GM12878 (cell line): ENCODE measurements at regions not wholly inside any gene's neighbourhood (a gene's known extent, or its start where the extent isn't known, plus 50 kb on each side); places are given as distances from the start of the nearest gene placed in this dataset.

Experiments used
- ATAC-seq: fragments of 200-7000 bp; cut with Tn5 transposase; 3 replicates; pipeline ENCODE4 v1.9.1; 2020; ENCODE audit warnings: mild to moderate bottlenecking, moderate library complexity
- BruUV-seq: library from RNA; stranded (reverse); fragments of 400-500 nt; replicated peaks from 2 replicates; lab custom pipeline; 2021; lab: Mats Ljungman, UMichigan
- CTCF ChIA-PET: fragments of 300-600 bp; sonication (Branson Sonifier 250); formaldehyde crosslinking; extraction: SDS; loops from one replicate; lab custom pipeline; 2021; ENCODE audit warnings: inconsistent platforms; lab: Yijun Ruan, JAX
- POLR2A ChIA-PET: fragments of 350-600 bp; formaldehyde crosslinking; extraction: SDS; loops from one replicate; lab custom pipeline; 2021; ENCODE audit warnings: inconsistent platforms; lab: Charles Lee
- RAD21 ChIA-PET: fragments of 300-600 bp; sonication (Branson Sonifier 250); formaldehyde crosslinking; loops from one replicate; lab custom pipeline; 2023; ENCODE audit warnings: antibody characterized with exemption; ENCODE audit not compliant: unreplicated experiment; lab: Charles Lee
- SMC1A ChIA-PET: fragments of 300-600 bp; sonication (Branson Sonifier 250); formaldehyde crosslinking; loops from one replicate; lab custom pipeline; 2023; ENCODE audit not compliant: unreplicated experiment, uncharacterized antibody; lab: Charles Lee
- DNase-seq: peaks from one replicate; pipeline ENCODE4 v3.0.0-alpha.2; 2011; ENCODE audit warnings: low read depth, low spot score
- FAIRE-seq: peaks from 3 replicates; lab custom pipeline; 2011; peaks lifted over from hg19 to GRCh38; lab: Jason Lieb, UNC
- H2AFZ ChIP-seq: 2 replicates; pipeline ENCODE4 v1.6.0; 2011; ENCODE audit warnings: low read depth, low read length, control low read depth; ENCODE audit not compliant: control insufficient read depth
- H3K27ac ChIP-seq: 2 replicates; pipeline ENCODE4 v1.5.1; 2011; ENCODE audit warnings: control low read depth; ENCODE audit not compliant: control insufficient read depth, insufficient read depth
- H3K27me3 ChIP-seq, 2 experiments: replicated peaks in 1 of 2; 2 replicates each; pipeline versions ENCODE4 v1.6.0 to v1.6.1; 2011; ENCODE audit warnings: low read length in 1 of 2; ENCODE audit not compliant: control insufficient read depth in 2 of 2, insufficient read depth in 2 of 2
- H3K36me3 ChIP-seq, 2 experiments: 2 replicates each; pipeline ENCODE4 v1.5.1; 2011; ENCODE audit warnings: low read length in 1 of 2; ENCODE audit not compliant: control insufficient read depth in 2 of 2, insufficient read depth in 2 of 2
- H3K4me1 ChIP-seq: 2 replicates; pipeline ENCODE4 v1.6.1; 2011; ENCODE audit warnings: mild to moderate bottlenecking, low read length, moderate library complexity, mixed read lengths; ENCODE audit not compliant: control insufficient read depth, insufficient read depth
- H3K4me2 ChIP-seq: 2 replicates; pipeline ENCODE4 v1.6.0; 2011; ENCODE audit warnings: control low read depth; ENCODE audit not compliant: control insufficient read depth, insufficient read depth
- H3K4me3 ChIP-seq: fragments of 200-600 bp; sonication (generic); 2 replicates; pipeline ENCODE4 v1.5.1; 2016
- H3K79me2 ChIP-seq: 2 replicates; pipeline ENCODE4 v1.6.0; 2011; ENCODE audit warnings: low read length; ENCODE audit not compliant: control insufficient read depth, insufficient read depth
- H3K9ac ChIP-seq: 2 replicates; pipeline ENCODE4 v1.8.0; 2011; ENCODE audit warnings: low read length, control low read depth, mixed read lengths; ENCODE audit not compliant: control insufficient read depth, insufficient read depth
- H3K9me3 ChIP-seq: replicated peaks from 3 replicates; pipeline ENCODE4 v1.5.1; 2011; ENCODE audit warnings: mild to moderate bottlenecking, low read length; ENCODE audit not compliant: control insufficient read depth, insufficient read depth
- H4K20me1 ChIP-seq: 2 replicates; pipeline ENCODE4 v1.6.0; 2011; ENCODE audit not compliant: control insufficient read depth, insufficient read depth
- ATF2 ChIP-seq: IDR thresholded peaks from 2 replicates; pipeline ENCODE4 v1.6.1; 2012; ENCODE audit warnings: low read length, inconsistent platforms
- BRCA1 ChIP-seq: IDR thresholded peaks from 2 replicates; pipeline ENCODE4 v1.6.1; 2011; ENCODE audit warnings: low read depth, low read length, improper control_type of control experiment
- EP300 ChIP-seq, 2 experiments: fragments of 150-350 bp in 1 of 2; IDR thresholded peaks; 2 replicates each; pipeline ENCODE4 v1.6.1; 2011 to 2012; ENCODE audit warnings: low read depth in 2 of 2, low read length in 2 of 2, borderline replicate concordance in 1 of 2, improper control_type of control experiment in 1 of 2, inconsistent platforms in 1 of 2; ENCODE audit not compliant: control insufficient read depth in 1 of 2
- ESRRA ChIP-seq: IDR thresholded peaks from 2 replicates; pipeline ENCODE4 v1.6.1; 2012; ENCODE audit warnings: mild to moderate bottlenecking, low read length, improper control_type of control experiment
- PAX5 ChIP-seq: IDR thresholded peaks from 2 replicates; pipeline ENCODE4 v1.6.1; 2011; ENCODE audit warnings: low read depth, low read length, borderline replicate concordance
- RAD21 ChIP-seq: IDR thresholded peaks from 2 replicates; pipeline ENCODE4 v1.6.1; 2011; ENCODE audit warnings: mild to moderate bottlenecking, low read depth, low read length, moderate library complexity; ENCODE audit not compliant: insufficient read depth
- STAT3 ChIP-seq: IDR thresholded peaks from 2 replicates; pipeline ENCODE4 v1.6.1; 2011; ENCODE audit warnings: low read depth, low read length, improper control_type of control experiment
- USF2 ChIP-seq: IDR thresholded peaks from 2 replicates; pipeline ENCODE4 v1.6.1; 2011; ENCODE audit warnings: low read depth, low read length, improper control_type of control experiment, borderline replicate concordance
- WGBS: methylation state at CpG from one replicate; pipeline ENCODE4 v1.1.6; 2016; ENCODE audit warnings: low lambda C conversion rate; ENCODE audit not compliant: insufficient replicate concordance, insufficient coverage; ENCODE audit errors: missing lambda C conversion rate; 5-methylcytosine and 5-hydroxymethylcytosine counted together
- in situ Hi-C: fragments of 300-500 bp; cut with MboI; formaldehyde crosslinking; loops from 9 replicates; pipeline ENCODE4 v1.14.3; 2018; ENCODE audit warnings: mixed read lengths
- intact Hi-C: fragments of 100-400 bp; cut with micrococcal nuclease; formaldehyde crosslinking; loops from one replicate; pipeline ENCODE4 v1.14.2; 2022; ENCODE audit not compliant: unreplicated experiment
- TF ChIP-seq, protein P1 (sequence below): fragments of 450-650 bp; formaldehyde crosslinking; IDR thresholded peaks from 2 replicates; pipeline ENCODE4 v1.4.0; 2020; ENCODE audit warnings: mild to moderate bottlenecking, moderate library complexity

GRCh38 chr2:200089756-200090109 lies 134.4 kb downstream of the MAIP1 start:
- 42% methylated on average over 6 of the region's 6 CpGs for WGBS
- CTCF ChIA-PET = interaction anchor here (0.5 kb wide), 1 partner anchor 160 kb away, joined by 3 read pairs; no protein-coding TSS in a partner anchor

More at GRCh38 chr2:200089756-200090109, 134.4 kb downstream of the MAIP1 start:
- Histone ChIP-seq H3K27ac (no peak overlapping the region), H3K4me3 (no peak overlapping the region), H3K27me3 (no peaks in the 10 kb centered on the region; a peak in 2 of 4 replicates), H3K9me3 (no peaks in the 10 kb centered on the region), H2AFZ (no peak overlapping the region), H3K36me3 (no peaks in the 10 kb centered on the region), H3K79me2 (no peaks in the 10 kb centered on the region), H3K4me1 (no peaks in the 10 kb centered on the region), H4K20me1 (no peaks in the 10 kb centered on the region), H3K9ac (no peak overlapping the region), H3K4me2 (no peak overlapping the region)
- in situ Hi-C loops = no loop called here
- intact Hi-C loops = no loop called here
- TF ChIP-seq BRCA1 = no peak
- TF ChIP-seq EP300 (IDR thresholded peaks at IDR 0.05; ENCODE audit: borderline replicate concordance in 1 of 2, control insufficient read depth in 1 of 2, low read depth in 2 of 2, low read length in 2 of 2) = no peak
- TF ChIP-seq ESRRA = no peak
- TF ChIP-seq USF2 = no peak
- TF ChIP-seq PAX5 = no peak
- no peak for TF ChIP-seq RAD21
- TF ChIP-seq ATF2 = no peak
- TF ChIP-seq STAT3 = no peak
- TF ChIP-seq, protein P1, sequence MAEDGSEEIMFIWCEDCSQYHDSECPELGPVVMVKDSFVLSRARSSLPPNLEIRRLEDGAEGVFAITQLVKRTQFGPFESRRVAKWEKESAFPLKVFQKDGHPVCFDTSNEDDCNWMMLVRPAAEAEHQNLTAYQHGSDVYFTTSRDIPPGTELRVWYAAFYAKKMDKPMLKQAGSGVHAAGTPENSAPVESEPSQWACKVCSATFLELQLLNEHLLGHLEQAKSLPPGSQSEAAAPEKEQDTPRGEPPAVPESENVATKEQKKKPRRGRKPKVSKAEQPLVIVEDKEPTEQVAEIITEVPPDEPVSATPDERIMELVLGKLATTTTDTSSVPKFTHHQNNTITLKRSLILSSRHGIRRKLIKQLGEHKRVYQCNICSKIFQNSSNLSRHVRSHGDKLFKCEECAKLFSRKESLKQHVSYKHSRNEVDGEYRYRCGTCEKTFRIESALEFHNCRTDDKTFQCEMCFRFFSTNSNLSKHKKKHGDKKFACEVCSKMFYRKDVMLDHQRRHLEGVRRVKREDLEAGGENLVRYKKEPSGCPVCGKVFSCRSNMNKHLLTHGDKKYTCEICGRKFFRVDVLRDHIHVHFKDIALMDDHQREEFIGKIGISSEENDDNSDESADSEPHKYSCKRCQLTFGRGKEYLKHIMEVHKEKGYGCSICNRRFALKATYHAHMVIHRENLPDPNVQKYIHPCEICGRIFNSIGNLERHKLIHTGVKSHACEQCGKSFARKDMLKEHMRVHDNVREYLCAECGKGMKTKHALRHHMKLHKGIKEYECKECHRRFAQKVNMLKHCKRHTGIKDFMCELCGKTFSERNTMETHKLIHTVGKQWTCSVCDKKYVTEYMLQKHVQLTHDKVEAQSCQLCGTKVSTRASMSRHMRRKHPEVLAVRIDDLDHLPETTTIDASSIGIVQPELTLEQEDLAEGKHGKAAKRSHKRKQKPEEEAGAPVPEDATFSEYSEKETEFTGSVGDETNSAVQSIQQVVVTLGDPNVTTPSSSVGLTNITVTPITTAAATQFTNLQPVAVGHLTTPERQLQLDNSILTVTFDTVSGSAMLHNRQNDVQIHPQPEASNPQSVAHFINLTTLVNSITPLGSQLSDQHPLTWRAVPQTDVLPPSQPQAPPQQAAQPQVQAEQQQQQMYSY = no peak
- no TSS peak for BruUV-seq
- DNase-seq (no peak), FAIRE-seq (no peak), ATAC-seq (no peak)
- ChIA-PET RAD21 (no interaction called here), SMC1A (interaction anchor here (1.6 to 2.2 kb wide), 2 partner anchors 10 to 12 kb away, joined by 3 to 5 read pairs; no protein-coding TSS in a partner anchor), POLR2A (no interaction called here)
